NB4 (cell line): ENCODE measurements at regions not wholly inside any gene's neighbourhood (a gene's known extent, or its start where the extent isn't known, plus 50 kb on each side); places are given as distances from the start of the nearest gene placed in this dataset.

Source experiments
- DNase-seq: peaks from one replicate; pipeline ENCODE4 v3.0.0; 2010; ENCODE audit warnings: low read depth
- H3K4me3 ChIP-seq: one replicate; pipeline ENCODE4 v1.5.1; 2011; ENCODE audit warnings: mild to moderate bottlenecking, low read depth, low read length, moderate library complexity
- MYC ChIP-seq: IDR thresholded peaks from 2 replicates; pipeline ENCODE4 v1.6.1; 2011; ENCODE audit warnings: low read depth, low read length
- POLR2A ChIP-seq: IDR thresholded peaks from 2 replicates; pipeline ENCODE4 v1.6.1; 2011; ENCODE audit warnings: mild to moderate bottlenecking; ENCODE audit not compliant: insufficient read length; ENCODE audit errors: extremely low read depth
- TF ChIP-seq, protein P1 (sequence below): IDR thresholded peaks from one replicate; pipeline ENCODE4 v1.5.1; 2012; ENCODE audit warnings: low read depth, low read length
- TF ChIP-seq, protein P2 (sequence below): IDR thresholded peaks from 2 replicates; pipeline ENCODE4 v1.6.1; 2011; ENCODE audit warnings: low read depth, low read length

DNA sequence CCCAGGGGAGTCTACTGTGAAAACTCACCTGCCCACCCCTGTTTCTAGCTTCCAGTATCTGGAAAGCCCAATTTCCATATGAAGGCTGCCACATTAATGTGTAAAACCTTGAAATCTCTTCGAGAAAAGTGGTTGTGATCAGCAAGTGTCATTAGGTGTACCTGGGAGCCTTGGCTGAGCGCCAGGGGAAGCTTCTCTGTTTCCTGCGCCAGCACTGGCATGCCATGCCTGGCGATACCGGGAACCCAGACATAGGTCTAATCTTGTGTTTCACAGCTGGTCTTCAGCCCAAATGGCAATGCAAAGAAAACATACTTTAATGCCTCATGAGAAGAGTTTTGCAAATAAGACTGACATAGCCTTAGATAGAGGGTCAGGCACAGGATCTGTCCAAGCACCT, 101.6 kb downstream of the TENT4A start:
- no peak overlapping the region for H3K4me3 ChIP-seq
- TF ChIP-seq MYC = no peak
- TF ChIP-seq, protein P1, sequence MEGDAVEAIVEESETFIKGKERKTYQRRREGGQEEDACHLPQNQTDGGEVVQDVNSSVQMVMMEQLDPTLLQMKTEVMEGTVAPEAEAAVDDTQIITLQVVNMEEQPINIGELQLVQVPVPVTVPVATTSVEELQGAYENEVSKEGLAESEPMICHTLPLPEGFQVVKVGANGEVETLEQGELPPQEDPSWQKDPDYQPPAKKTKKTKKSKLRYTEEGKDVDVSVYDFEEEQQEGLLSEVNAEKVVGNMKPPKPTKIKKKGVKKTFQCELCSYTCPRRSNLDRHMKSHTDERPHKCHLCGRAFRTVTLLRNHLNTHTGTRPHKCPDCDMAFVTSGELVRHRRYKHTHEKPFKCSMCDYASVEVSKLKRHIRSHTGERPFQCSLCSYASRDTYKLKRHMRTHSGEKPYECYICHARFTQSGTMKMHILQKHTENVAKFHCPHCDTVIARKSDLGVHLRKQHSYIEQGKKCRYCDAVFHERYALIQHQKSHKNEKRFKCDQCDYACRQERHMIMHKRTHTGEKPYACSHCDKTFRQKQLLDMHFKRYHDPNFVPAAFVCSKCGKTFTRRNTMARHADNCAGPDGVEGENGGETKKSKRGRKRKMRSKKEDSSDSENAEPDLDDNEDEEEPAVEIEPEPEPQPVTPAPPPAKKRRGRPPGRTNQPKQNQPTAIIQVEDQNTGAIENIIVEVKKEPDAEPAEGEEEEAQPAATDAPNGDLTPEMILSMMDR = no peak
- TF ChIP-seq POLR2A = no peak
- TF ChIP-seq, protein P2, sequence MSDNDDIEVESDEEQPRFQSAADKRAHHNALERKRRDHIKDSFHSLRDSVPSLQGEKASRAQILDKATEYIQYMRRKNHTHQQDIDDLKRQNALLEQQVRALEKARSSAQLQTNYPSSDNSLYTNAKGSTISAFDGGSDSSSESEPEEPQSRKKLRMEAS = no peak
- no peak for DNase-seq

DNA sequence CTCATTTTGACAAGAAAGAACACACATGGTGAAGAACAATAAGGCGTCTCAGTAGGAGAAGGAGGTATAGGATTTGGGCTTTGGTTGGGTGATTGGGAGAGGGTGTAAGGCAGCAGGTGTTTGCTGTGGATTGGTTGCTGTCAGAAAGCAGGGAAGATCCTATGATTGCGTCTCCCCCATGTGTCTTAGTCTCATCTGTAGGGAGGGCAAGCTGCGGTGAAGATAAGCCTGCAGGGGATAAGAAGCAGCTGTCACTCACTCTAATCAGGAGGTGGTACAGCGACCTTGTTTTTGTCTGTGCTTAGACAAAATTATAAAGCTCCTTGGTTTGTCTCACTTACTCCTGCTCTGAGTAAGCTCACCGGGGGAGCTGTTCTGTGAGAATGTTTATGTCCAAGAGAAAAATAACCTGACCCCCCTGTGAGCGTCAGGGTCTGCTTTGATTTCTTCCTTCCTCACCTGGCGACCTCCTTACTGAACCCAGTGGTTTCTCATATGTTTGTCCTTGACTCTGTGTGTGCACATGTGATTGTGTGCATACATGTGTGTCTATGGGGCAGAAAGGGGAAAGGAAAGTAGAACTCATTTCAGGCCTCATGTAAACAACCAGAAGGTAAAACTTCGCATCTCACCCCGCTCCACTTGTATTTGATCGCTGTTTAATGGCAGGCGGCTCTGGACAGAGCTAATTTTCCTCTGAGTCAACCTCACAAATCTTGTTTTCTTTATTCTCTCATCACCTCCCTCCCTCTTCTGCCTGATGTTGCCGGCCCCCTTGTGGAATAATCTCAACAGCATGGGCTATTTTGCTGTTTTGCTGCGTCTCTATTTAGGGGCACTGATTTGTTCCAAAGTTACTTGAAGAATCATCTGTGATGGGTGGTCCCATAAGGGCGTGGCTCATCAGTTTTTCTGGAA, 105.6 kb downstream of the TENT4A start:
- TF ChIP-seq MYC (no peak), POLR2A (no peak)
- TF ChIP-seq, protein P2 = no peak
- TF ChIP-seq, protein P1 = no peak
- DNase-seq = no peak
- H3K4me3 ChIP-seq = no peak overlapping the region

DNA sequence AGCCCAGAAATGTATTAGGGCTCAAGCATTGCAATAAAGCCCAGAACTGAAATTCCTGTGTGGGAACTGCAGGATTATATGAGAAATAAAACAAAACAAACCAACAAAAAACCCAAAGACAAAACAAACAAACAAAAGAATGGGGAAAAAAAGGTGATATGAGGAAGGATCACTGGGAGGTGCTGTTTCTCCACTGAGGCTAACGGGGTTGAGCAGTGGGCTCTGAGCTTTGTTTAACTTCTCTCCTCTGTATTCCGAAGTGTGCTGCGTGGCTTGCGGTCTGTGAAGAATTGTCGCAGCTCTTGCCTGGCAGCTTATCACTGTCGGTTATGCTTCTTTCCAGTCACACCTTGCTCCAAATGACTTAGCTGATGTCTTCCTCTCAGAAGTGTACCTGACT, 106.3 kb downstream of the TENT4A start:
- no peak for DNase-seq
- H3K4me3 ChIP-seq = no peak overlapping the region
- TF ChIP-seq, protein P2 = no peak
- TF ChIP-seq POLR2A (no peak), MYC (no peak)
- TF ChIP-seq, protein P1 = no peak

DNA sequence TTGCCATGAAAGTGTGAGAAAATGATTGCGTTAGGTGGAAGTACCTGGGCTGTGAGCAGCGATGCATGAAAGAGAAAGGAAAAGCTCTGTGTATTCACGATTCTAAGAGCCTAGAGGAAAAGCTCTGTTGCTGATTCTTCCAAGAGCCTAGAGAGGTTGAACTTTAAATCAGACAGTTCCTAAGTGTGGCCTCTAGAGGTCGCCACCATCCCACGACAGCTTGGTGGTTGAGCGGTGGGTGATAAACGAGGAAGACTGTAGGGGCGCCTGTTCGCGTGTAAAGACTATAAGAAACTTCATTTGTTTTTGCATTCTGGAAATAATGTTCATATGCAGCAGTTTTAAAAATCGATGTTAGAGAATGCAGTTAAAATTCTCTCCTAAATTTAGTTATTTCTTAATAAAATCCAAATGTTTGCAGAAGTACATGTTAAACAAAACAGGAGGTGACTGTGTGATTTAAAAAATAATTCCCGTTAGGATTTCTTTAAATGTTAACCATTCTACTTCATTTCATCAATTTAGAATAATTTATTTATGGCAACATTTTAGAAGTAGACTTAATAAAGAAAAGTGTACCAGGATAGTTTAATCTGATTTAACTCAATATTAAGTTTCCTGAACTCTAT, 107.7 kb downstream of the TENT4A start:
- TF ChIP-seq, protein P1 = peak; percentile 72
- no peak for TF ChIP-seq POLR2A
- H3K4me3 ChIP-seq = no peak overlapping the region
- DNase-seq = peak; percentile 66

DNA sequence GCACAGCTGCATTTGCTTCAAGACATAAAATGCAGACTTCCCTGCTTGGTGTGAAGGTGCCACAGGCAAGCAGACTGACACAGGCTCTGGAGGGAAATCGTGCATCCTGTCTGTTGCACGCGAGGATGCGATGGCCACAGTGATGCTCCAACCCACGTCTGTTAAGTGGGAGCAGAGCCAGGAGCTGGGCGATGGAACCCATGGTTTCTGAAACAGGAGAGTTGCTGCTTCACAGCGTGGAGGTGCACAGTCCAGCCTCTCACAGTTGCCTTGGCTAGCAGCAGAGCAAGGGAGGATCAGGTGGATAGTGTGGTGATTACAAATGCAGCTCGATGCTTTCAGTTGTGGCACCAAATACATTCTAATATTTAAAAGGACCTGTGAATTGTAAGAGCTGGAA, 108.8 kb downstream of the TENT4A start:
- DNase-seq = no peak
- TF ChIP-seq, protein P2 = no peak
- TF ChIP-seq, protein P1 = no peak
- TF ChIP-seq MYC (no peak), POLR2A (no peak)
- H3K4me3 ChIP-seq = no peak overlapping the region
